ENCODE measurements at regions not wholly inside any gene's neighbourhood (a gene's known extent, or its start where the extent isn't known, plus 50 kb on each side); places are given as distances from the start of the nearest gene placed in this dataset.

DNA sequence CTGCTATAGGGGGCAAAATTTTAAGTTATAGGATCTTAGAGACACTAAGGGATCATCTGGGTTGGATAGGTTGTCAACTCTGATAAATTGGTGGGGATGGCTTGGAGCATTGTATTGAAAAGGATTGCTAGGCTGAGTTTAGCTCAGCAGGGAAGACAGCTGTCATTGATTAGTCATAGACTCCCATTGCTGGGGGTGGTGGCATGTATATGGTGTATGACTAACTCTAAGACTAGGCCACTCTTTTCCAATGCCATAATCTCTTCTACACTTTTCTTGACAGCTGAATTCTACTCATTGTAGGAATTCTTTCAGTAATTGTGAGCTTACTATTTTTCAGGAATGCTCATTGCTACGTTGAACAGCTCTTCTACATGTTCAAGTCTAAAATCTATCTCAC lies 81.3 kb upstream of the PELI1 start:
- TF ChIP-seq, protein P1, sequence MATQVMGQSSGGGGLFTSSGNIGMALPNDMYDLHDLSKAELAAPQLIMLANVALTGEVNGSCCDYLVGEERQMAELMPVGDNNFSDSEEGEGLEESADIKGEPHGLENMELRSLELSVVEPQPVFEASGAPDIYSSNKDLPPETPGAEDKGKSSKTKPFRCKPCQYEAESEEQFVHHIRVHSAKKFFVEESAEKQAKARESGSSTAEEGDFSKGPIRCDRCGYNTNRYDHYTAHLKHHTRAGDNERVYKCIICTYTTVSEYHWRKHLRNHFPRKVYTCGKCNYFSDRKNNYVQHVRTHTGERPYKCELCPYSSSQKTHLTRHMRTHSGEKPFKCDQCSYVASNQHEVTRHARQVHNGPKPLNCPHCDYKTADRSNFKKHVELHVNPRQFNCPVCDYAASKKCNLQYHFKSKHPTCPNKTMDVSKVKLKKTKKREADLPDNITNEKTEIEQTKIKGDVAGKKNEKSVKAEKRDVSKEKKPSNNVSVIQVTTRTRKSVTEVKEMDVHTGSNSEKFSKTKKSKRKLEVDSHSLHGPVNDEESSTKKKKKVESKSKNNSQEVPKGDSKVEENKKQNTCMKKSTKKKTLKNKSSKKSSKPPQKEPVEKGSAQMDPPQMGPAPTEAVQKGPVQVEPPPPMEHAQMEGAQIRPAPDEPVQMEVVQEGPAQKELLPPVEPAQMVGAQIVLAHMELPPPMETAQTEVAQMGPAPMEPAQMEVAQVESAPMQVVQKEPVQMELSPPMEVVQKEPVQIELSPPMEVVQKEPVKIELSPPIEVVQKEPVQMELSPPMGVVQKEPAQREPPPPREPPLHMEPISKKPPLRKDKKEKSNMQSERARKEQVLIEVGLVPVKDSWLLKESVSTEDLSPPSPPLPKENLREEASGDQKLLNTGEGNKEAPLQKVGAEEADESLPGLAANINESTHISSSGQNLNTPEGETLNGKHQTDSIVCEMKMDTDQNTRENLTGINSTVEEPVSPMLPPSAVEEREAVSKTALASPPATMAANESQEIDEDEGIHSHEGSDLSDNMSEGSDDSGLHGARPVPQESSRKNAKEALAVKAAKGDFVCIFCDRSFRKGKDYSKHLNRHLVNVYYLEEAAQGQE (IDR thresholded peaks at IDR 0.05; ENCODE audit: insufficient read depth in 1 of 2, low read depth in 2 of 2, low read length in 2 of 2): no peak
- TF ChIP-seq POLR2AphosphoS5 (IDR thresholded peaks at IDR 0.05; ENCODE audit: low read depth, low read length) (no peak), SIN3A (IDR thresholded peaks at IDR 0.05; ENCODE audit: borderline replicate concordance, insufficient read depth, low read length) (no peak), TAF1 (IDR thresholded peaks at IDR 0.05; ENCODE audit: borderline replicate concordance, insufficient read depth, low read length) (no peak), FOXP2 (optimal IDR thresholded peaks at IDR 0.05; ENCODE audit: borderline replicate concordance, extremely low read depth, extremely low read length, insufficient read depth) (no peak)

All from PFSK-1 (cell line).